Retinal pigment epithelial cell (primary cell): ENCODE measurements at regions not wholly inside any gene's neighbourhood (a gene's known extent, or its start where the extent isn't known, plus 50 kb on each side); places are given as distances from the start of the nearest gene placed in this dataset.

ENCODE experiments used
- DNase-seq: peaks from one replicate; pipeline ENCODE4 v3.0.0-alpha.2; 2010; ENCODE audit warnings: low read depth
- H3K4me3 ChIP-seq: 2 replicates; pipeline ENCODE4 v1.5.1; 2011; ENCODE audit warnings: mild to moderate bottlenecking, low read length, control low read depth, moderate library complexity
- CTCF ChIP-seq: conservative IDR thresholded peaks from 2 replicates; pipeline ENCODE4 v1.5.1; 2011; ENCODE audit warnings: low read depth, low read length, control low read depth, inconsistent platforms

GRCh38 chr1:5744341-5744740 is 247.9 kb downstream of the NPHP4 start:
- no peak overlapping the region for H3K4me3 ChIP-seq
- TF ChIP-seq CTCF = no peak
- no peak for DNase-seq

- no peak overlapping the region for H3K4me3 ChIP-seq
- TF ChIP-seq CTCF = no peak
- DNase-seq = no peak
Measured at GRCh38 chr1:5743435-5744095, 248.7 kb downstream of the NPHP4 start.

- DNase-seq = no peak
- no peak for TF ChIP-seq CTCF
- no peak overlapping the region for H3K4me3 ChIP-seq
Measured at GRCh38 chr1:5742801-5743200, 249.4 kb downstream of the NPHP4 start.

- no peak for DNase-seq
- no peak overlapping the region for H3K4me3 ChIP-seq
- TF ChIP-seq CTCF = no peak
Measured at GRCh38 chr1:5742032-5742431, 250.2 kb downstream of the NPHP4 start.

- no peak for TF ChIP-seq CTCF
- H3K4me3 ChIP-seq = no peak overlapping the region
- DNase-seq = no peak
Measured at GRCh38 chr1:5740865-5741860, 251.1 kb downstream of the NPHP4 start.

GRCh38 chr1:5740450-5740849 is 251.8 kb downstream of the NPHP4 start:
- no peak for TF ChIP-seq CTCF
- DNase-seq = no peak
- no peak overlapping the region for H3K4me3 ChIP-seq
